ENCODE measurements at regions not wholly inside any gene's neighbourhood (a gene's known extent, or its start where the extent isn't known, plus 50 kb on each side); places are given as distances from the start of the nearest gene placed in this dataset.

GRCh38 chr22:48180631-48181030 lies 1418.2 kb downstream of the TBC1D22A start:
- Histone ChIP-seq H3K79me2 (ENCODE audit: low read length) (no peaks in the 10 kb centered on the region), H3K9me3 (replicated peaks; ENCODE audit: insufficient read depth, low read length) (no peaks in the 10 kb centered on the region), H2AFZ (ENCODE audit: low read length) (no peak overlapping the region), H3K9ac (ENCODE audit: low read length) (no peak overlapping the region), H3K27ac (ENCODE audit: low read length) (no peak overlapping the region), H3K4me1 (ENCODE audit: low read length) (no peaks in the 10 kb centered on the region), H3F3A (ENCODE audit: insufficient read depth, low read length) (no peaks in the 10 kb centered on the region), H3K36me3 (replicated peaks; ENCODE audit: insufficient read depth, low read length) (no peaks in the 10 kb centered on the region), H3K4me2 (ENCODE audit: low read depth, low read length) (no peak overlapping the region), H3K4me3 (ENCODE audit: low read length) (no peak overlapping the region), H4K20me1 (ENCODE audit: insufficient read depth, low read length) (no peaks in the 10 kb centered on the region), H3K9me2 (replicated peaks; ENCODE audit: insufficient read depth, low read length) (no peaks in the 10 kb centered on the region), H3K27me3 (replicated peaks; ENCODE audit: insufficient read depth, low read length) (no peaks in the 10 kb centered on the region)
- TF ChIP-seq EZH2phosphoT487 (IDR thresholded peaks at IDR 0.05; ENCODE audit: low read length): no peak
- no peak for TF ChIP-seq CTCF (IDR thresholded peaks at IDR 0.05; ENCODE audit: low read length)
- TF ChIP-seq EZH2 (optimal IDR thresholded peaks at IDR 0.05; ENCODE audit: low read depth, low read length): no peak
- DNase-seq: no peak

GRCh38 chr22:48179571-48180546 lies 1417.4 kb downstream of the TBC1D22A start:
- Histone ChIP-seq H3K79me2 (ENCODE audit: low read length) (no peaks in the 10 kb centered on the region), H3K36me3 (replicated peaks; ENCODE audit: insufficient read depth, low read length) (no peaks in the 10 kb centered on the region), H4K20me1 (ENCODE audit: insufficient read depth, low read length) (no peaks in the 10 kb centered on the region), H3K4me2 (ENCODE audit: low read depth, low read length) (no peak overlapping the region), H3K4me1 (ENCODE audit: low read length) (no peaks in the 10 kb centered on the region), H3K4me3 (ENCODE audit: low read length) (no peak overlapping the region), H3K9me2 (replicated peaks; ENCODE audit: insufficient read depth, low read length) (no peaks in the 10 kb centered on the region), H3K9me3 (replicated peaks; ENCODE audit: insufficient read depth, low read length) (no peaks in the 10 kb centered on the region), H3K27ac (ENCODE audit: low read length) (no peak overlapping the region), H2AFZ (ENCODE audit: low read length) (no peak overlapping the region), H3K9ac (ENCODE audit: low read length) (no peak overlapping the region), H3F3A (ENCODE audit: insufficient read depth, low read length) (no peaks in the 10 kb centered on the region), H3K27me3 (replicated peaks; ENCODE audit: insufficient read depth, low read length) (no peaks in the 10 kb centered on the region)
- DNase-seq: no peak
- no peak for TF ChIP-seq CTCF (IDR thresholded peaks at IDR 0.05; ENCODE audit: low read length)
- no peak for TF ChIP-seq EZH2 (optimal IDR thresholded peaks at IDR 0.05; ENCODE audit: low read depth, low read length)
- no peak for TF ChIP-seq EZH2phosphoT487 (IDR thresholded peaks at IDR 0.05; ENCODE audit: low read length)

- Histone ChIP-seq H4K20me1 (ENCODE audit: insufficient read depth, low read length) (no peaks in the 10 kb centered on the region), H3K9ac (ENCODE audit: low read length) (no peak overlapping the region), H3K36me3 (replicated peaks; ENCODE audit: insufficient read depth, low read length) (no peaks in the 10 kb centered on the region), H3K9me3 (replicated peaks; ENCODE audit: insufficient read depth, low read length) (no peaks in the 10 kb centered on the region), H3F3A (ENCODE audit: insufficient read depth, low read length) (no peaks in the 10 kb centered on the region), H3K9me2 (replicated peaks; ENCODE audit: insufficient read depth, low read length) (no peaks in the 10 kb centered on the region), H3K4me1 (ENCODE audit: low read length) (no peaks in the 10 kb centered on the region), H3K79me2 (ENCODE audit: low read length) (no peaks in the 10 kb centered on the region), H3K27ac (ENCODE audit: low read length) (no peak overlapping the region), H3K4me2 (ENCODE audit: low read depth, low read length) (no peak overlapping the region), H3K4me3 (ENCODE audit: low read length) (no peak overlapping the region), H3K27me3 (replicated peaks; ENCODE audit: insufficient read depth, low read length) (no peaks in the 10 kb centered on the region), H2AFZ (ENCODE audit: low read length) (no peak overlapping the region)
- no peak for DNase-seq
- TF ChIP-seq EZH2 (optimal IDR thresholded peaks at IDR 0.05; ENCODE audit: low read depth, low read length) (no peak), CTCF (IDR thresholded peaks at IDR 0.05; ENCODE audit: low read length) (no peak), EZH2phosphoT487 (IDR thresholded peaks at IDR 0.05; ENCODE audit: low read length) (no peak)
Measured at GRCh38 chr22:48178536-48178935, 1416.1 kb downstream of the TBC1D22A start.

All from MM.1S (cell line).